T-helper 2 cell (primary cell): ENCODE measurements at regions not wholly inside any gene's neighbourhood (a gene's known extent, or its start where the extent isn't known, plus 50 kb on each side); places are given as distances from the start of the nearest gene placed in this dataset.

ENCODE experiments used
- DNase-seq, 5 experiments: peaks; one replicate each; pipeline versions ENCODE4 v3.0.0 to v3.0.0-alpha.2; 2012 to 2022

- no peak for DNase-seq
Measured at GRCh38 chr10:24793648-24794379, 70.1 kb upstream of the ARHGAP21 start.

GRCh38 chr10:24792638-24793037 lies 69.0 kb upstream of the ARHGAP21 start:
- no peak for DNase-seq

- DNase-seq = peak in 1 of 5 experiments; percentile 21
Measured at GRCh38 chr10:24791084-24791726, 67.5 kb upstream of the ARHGAP21 start.

GRCh38 chr10:24790599-24790998 lies 66.9 kb upstream of the ARHGAP21 start:
- DNase-seq = no peak

GRCh38 chr10:24790073-24790472 lies 66.4 kb upstream of the ARHGAP21 start:
- DNase-seq = no peak

GRCh38 chr10:24784923-24785322 lies 61.2 kb upstream of the ARHGAP21 start:
- no peak for DNase-seq

GRCh38 chr10:24784061-24784460 lies 60.4 kb upstream of the ARHGAP21 start:
- DNase-seq = no peak

- DNase-seq = no peak
Measured at GRCh38 chr10:24783504-24783903, 59.8 kb upstream of the ARHGAP21 start.

GRCh38 chr10:24779737-24780136 lies 56.0 kb upstream of the ARHGAP21 start:
- no peak for DNase-seq

- no peak for DNase-seq
Measured at GRCh38 chr10:24778298-24778697, 54.6 kb upstream of the ARHGAP21 start.

GRCh38 chr10:24777196-24777595 lies 53.5 kb upstream of the ARHGAP21 start:
- DNase-seq = no peak

- no peak for DNase-seq
Measured at GRCh38 chr10:24773939-24774589, 50.4 kb upstream of the ARHGAP21 start.
